SU-DHL-6 (cell line): ENCODE measurements at regions not wholly inside any gene's neighbourhood (a gene's known extent, or its start where the extent isn't known, plus 50 kb on each side); places are given as distances from the start of the nearest gene placed in this dataset.

Experiments used
- CTCF ChIP-seq: fragments of 200-600 bp; sonication (generic); IDR thresholded peaks from one replicate; pipeline ENCODE4 v1.5.1; 2017; ENCODE audit warnings: antibody characterized with exemption, mild to moderate bottlenecking, low read length, moderate library complexity; ENCODE audit not compliant: insufficient read depth, poor library complexity, severe bottlenecking
- EZH2phosphoT487 ChIP-seq: fragments of 200-600 bp; sonication (generic), shearing (Covaris generic); conservative IDR thresholded peaks from 2 replicates; pipeline ENCODE4 v1.6.1; 2018; ENCODE audit warnings: mild to moderate bottlenecking, antibody characterized with exemption, low read length, moderate library complexity, mixed read lengths

- no peak for TF ChIP-seq CTCF
- no peak for TF ChIP-seq EZH2phosphoT487
These were observed 210.8 kb downstream of the CGGBP1 start for GRCh38 chr3:87848003-87848402.
